H1 (cell line): ENCODE measurements at regions not wholly inside any gene's neighbourhood (a gene's known extent, or its start where the extent isn't known, plus 50 kb on each side); places are given as distances from the start of the nearest gene placed in this dataset.

Experiments
- CEBPB ChIP-seq: IDR thresholded peaks from 2 replicates; pipeline ENCODE4 v1.6.1; 2012; ENCODE audit warnings: low read depth, low read length
- EGR1 ChIP-seq: IDR thresholded peaks from 2 replicates; pipeline ENCODE4 v1.6.1; 2011; ENCODE audit warnings: low read depth, low read length, borderline replicate concordance
- RAD21 ChIP-seq, 2 experiments: IDR thresholded peaks in 1 of 2; conservative IDR thresholded peaks in 1 of 2; 2 replicates each; pipeline ENCODE4 v1.6.1; 2011; ENCODE audit warnings: low read depth in 2 of 2, low read length in 2 of 2, improper control_type of control experiment in 1 of 2, inconsistent platforms in 1 of 2, mild to moderate bottlenecking in 1 of 2, moderate library complexity in 1 of 2

DNA sequence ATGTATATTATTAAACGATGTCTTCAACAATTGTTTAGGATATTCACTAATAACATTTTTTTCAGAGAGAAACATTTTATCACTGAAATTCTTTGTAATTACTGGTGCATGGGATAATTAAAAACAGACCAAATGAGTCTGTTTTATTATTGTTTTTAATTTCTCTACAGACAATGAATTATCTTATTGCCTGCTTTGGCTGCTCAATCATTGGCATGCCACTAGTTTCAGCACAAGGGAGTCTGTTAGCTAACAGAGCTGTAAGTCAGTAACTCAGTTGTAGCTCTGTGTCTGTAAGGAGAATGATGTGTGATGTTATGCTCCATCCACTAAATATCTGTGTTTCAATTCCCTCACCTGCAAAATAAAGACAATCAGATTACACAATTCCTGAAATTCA, 443.9 kb downstream of the PRR16 start (continued):
- TF ChIP-seq RAD21 (IDR thresholded peaks at IDR 0.05 in 1 of 2, conservative IDR thresholded peaks at IDR 0.05 in 1 of 2; ENCODE audit: low read depth in 2 of 2, low read length in 2 of 2) = no peak
- no peak for TF ChIP-seq EGR1
- TF ChIP-seq CEBPB = no peak
- TF ChIP-seq, all 59 proteins: peak for 0
